ENCODE measurements at regions not wholly inside any gene's neighbourhood (a gene's known extent, or its start where the extent isn't known, plus 50 kb on each side); places are given as distances from the start of the nearest gene placed in this dataset.
A peak's percentile ranks its signal among the peaks of the same experiment; 100 is the strongest.
"Not testable (repeated sequence)": the region's sequence is repeated elsewhere in the genome, so short reads cannot be mapped to it uniquely, and the experiment has no call there.

DNA sequence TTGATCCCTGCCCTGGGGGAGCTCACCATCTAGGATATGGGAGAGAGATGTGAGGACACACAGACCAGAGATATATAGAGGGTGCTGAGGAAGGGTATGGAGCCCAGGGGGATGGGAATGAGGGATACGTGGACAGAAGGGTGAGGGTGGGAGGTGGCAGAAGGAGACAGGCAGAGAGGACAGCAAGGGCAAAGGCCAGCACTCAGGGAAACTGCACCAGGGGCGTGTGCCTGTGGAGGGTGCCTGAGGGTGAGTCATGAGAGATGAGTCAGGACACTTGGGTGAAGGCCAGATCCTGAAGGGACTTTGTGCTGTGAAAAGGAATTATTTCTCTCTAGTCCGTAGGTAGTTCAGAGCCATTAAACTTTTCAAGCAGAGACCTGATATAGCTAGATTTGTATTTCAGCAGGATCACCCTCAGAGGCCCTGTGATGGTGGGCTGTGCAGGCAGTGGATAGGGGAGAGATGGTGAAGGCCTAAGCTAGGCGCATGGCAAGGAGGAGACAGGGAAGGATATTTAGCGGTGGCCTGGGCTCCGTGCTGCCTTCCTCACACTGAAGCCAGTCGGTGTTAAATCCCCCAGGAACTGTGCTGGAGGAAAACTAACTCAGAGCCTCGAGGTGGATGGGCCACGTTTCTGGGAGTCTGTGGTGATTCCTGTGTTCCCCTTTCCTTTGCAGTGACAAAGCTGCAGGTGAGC is 3075.0 kb downstream of the RPIA start:
- H3K4me1 ChIP-seq; H3K27ac ChIP-seq (replicated peaks); H3K4me3 ChIP-seq; DNase-seq; H3K9me3 ChIP-seq (replicated peaks); intact Hi-C loops (cut with micrococcal nuclease); H3K36me3 ChIP-seq: not testable (repeated sequence)
- H3K27me3 ChIP-seq (ENCODE audit: low read depth): peaks cover 35% of the 10 kb centered on the region

DNA sequence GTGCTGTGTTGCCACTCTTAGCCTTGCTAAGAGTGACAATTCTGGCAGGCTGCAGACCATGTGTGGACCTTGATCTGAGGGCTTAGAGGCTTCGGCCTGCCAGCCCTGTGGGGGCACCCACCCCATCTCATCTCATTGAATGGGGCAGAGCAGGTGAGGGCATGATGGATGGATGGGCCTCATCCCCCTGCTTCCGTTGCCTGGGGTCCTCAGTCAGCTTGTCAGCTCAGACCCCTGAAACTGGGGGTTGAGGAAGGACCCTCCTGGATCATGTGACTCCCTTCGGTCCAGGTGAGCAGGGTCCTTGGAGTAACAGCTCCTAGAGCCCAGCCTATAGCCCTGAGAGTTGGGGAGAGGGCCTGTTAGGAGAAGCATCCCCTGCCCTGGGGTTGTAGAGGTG is 3076.8 kb downstream of the RPIA start:
- peaks cover 30% of the 10 kb centered on the region for H3K27me3 ChIP-seq (ENCODE audit: low read depth)
- H3K36me3 ChIP-seq; intact Hi-C loops (cut with micrococcal nuclease); DNase-seq; H3K4me1 ChIP-seq; H3K9me3 ChIP-seq (replicated peaks); H3K27ac ChIP-seq (replicated peaks); H3K4me3 ChIP-seq: not testable (repeated sequence)

DNA sequence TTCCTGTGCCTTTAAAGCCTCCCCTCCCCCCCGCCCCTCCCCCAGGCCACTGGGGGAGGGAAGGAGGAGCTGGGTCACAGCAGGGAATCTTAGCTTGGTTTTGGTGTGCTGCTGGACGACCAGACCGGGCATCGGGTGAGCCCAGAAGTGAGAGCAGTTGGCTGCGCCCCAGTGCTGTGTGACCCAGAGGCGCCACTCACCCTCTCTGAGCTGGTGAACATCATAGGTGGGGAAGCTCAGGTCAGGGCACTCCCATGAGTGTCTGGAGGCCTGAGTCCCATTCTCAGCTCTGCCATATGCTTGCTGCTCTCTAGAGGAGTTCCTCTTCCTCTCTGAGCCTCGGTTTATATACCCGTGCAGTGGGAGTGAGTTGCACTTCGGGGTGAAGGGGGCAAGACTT is 3077.5 kb downstream of the RPIA start:
- peaks cover 32% of the 10 kb centered on the region for H3K27me3 ChIP-seq (ENCODE audit: low read depth)
- H3K36me3 ChIP-seq; H3K27ac ChIP-seq (replicated peaks): not testable (repeated sequence)

DNA sequence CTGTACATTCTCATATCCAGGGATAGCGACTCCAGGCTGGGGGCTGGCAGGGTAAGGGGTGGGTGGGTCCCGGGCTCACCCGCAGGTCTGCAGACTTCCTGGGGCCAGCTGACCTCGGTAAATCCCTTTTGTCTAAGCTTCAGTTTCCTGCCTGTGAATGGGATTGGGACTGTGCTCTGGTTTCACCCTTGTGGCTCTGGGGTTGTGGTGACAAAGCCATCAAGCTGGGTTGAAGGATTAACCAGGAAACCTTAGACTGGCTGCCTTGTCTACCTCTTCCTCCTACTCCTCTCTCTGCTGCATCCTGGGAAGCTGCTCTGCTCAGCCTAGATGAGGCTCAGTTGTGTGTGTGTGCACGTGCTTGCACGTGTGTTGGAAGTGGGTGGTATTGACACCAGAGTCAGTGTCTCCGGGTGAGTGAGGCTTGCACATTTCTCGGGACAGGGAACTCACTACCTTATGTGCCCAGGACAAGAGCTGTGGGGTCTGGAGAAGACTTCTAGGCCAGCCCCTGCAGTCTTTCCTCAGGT is 3078.6 kb downstream of the RPIA start:
- H3K4me3 ChIP-seq; H3K4me1 ChIP-seq; H3K36me3 ChIP-seq; H3K27ac ChIP-seq (replicated peaks); intact Hi-C loops (cut with micrococcal nuclease); DNase-seq; H3K9me3 ChIP-seq (replicated peaks): not testable (repeated sequence)
- peaks cover 32% of the 10 kb centered on the region for H3K27me3 ChIP-seq (ENCODE audit: low read depth)

More for the DNA sequence above, 3077.5 kb downstream of the RPIA start:
- H3K4me3 ChIP-seq; H3K9me3 ChIP-seq (replicated peaks); DNase-seq; intact Hi-C loops (cut with micrococcal nuclease); H3K4me1 ChIP-seq: not testable (repeated sequence)

DNA sequence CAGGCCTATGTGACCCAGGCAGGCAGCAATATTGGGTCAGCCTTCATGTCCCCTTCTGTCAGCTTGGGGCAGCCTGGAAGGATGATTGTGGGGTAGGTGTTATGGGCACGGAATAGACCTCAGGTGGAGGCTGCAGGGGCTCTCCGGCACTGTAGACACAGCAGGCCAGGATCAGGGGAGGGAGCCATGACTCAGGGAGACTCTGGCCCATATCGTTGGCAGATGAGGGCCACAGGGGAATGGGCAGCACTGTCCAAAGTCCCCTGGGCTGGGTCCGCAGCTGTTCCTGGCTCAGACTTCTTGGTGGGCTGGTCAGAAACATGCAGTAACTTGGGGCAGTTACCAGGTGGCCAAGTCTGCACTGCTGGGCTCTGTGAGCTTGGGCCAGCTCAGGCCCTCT is 3080.1 kb downstream of the RPIA start:
- H3K4me3 ChIP-seq; DNase-seq; H3K36me3 ChIP-seq; H3K27ac ChIP-seq (replicated peaks); H3K4me1 ChIP-seq; intact Hi-C loops (cut with micrococcal nuclease); H3K9me3 ChIP-seq (replicated peaks): not testable (repeated sequence)
- peaks cover 18% of the 10 kb centered on the region for H3K27me3 ChIP-seq (ENCODE audit: low read depth)

DNA sequence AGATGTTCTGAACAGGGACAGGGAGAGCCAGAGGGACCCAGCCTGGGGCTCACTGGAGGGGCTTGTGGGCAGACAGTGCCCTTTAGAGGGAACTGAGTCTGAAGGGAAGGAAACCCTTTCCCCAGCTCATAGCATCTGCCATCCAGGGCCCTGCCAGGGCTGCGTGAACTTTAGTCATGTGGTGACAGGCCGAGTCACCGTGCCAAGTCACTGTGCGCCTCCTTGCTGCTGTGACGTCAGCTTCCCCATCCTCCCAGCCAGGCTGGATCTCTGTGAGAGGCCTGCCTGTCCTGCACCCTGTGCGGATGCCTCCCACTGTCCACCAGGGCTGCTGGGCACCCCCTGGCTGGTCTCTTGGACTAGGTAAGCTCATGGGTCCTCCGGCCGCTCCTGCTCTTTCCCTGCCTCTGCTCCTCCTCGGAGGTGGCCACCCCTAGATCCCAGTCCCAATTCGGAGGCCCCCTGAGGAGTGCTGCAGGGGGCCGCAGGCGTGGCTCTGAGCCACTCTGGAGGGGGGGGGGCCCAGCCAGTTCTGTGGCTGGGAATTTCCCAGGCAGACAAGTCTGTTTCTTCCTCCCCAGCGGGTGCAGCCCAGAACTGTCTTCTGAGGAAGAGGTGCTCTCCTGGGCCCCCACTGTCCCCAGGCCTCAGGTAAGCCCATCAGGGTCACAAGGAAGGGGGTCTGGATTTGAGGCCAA is 3080.9 kb downstream of the RPIA start:
- H3K27ac ChIP-seq (replicated peaks); H3K9me3 ChIP-seq (replicated peaks); H3K36me3 ChIP-seq; intact Hi-C loops (cut with micrococcal nuclease); H3K4me3 ChIP-seq; DNase-seq; H3K4me1 ChIP-seq: not testable (repeated sequence)
- peaks cover 17% of the 10 kb centered on the region for H3K27me3 ChIP-seq (ENCODE audit: low read depth)

DNA sequence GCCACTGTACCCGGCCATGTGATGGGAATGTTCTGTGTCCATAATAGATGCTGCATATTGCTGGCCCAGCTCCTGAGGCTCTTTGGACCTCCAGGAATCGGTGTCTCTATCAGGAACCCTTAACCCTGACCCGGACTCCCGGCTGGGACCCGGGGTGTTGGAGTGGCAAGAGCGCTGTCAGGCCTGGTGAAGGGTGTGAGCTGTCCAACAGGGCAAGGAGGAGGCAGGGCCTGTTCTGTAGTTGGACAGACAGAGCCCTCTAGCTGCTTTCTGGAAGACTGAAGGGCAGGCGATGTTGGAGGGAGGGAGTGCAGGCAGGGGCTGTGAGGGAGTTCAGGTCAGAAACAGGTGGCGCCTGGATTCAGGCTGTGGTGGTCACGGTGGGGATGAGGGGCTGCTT is 3082.3 kb downstream of the RPIA start:
- intact Hi-C loops (cut with micrococcal nuclease); H3K4me3 ChIP-seq; H3K27ac ChIP-seq (replicated peaks); H3K9me3 ChIP-seq (replicated peaks); H3K36me3 ChIP-seq; H3K4me1 ChIP-seq; DNase-seq: not testable (repeated sequence)
- peaks cover 21% of the 10 kb centered on the region for H3K27me3 ChIP-seq (ENCODE audit: low read depth)

DNA sequence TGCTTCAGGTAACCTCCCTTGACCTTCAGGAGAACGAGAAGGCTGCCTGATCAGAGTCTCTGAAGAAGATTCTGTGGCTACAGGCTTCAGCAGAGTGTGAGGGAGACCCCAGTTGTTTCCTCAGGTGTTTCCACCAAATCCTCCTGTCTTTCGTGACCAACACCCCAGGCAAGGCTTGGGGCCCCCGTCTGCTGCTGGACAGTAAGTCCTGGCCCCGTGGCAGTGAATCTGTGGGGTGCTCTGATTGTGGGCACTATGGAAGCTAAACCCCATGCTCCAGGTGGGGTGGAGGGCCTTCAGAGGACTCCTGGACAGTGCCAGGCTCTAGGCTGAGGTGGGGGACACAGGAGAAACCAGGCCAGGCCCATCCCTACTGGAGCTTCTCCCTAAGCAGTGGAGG is 3083.7 kb downstream of the RPIA start:
- H3K27ac ChIP-seq (replicated peaks); H3K4me1 ChIP-seq; DNase-seq; H3K9me3 ChIP-seq (replicated peaks); intact Hi-C loops (cut with micrococcal nuclease); H3K4me3 ChIP-seq; H3K36me3 ChIP-seq: not testable (repeated sequence)
- peaks cover 26% of the 10 kb centered on the region for H3K27me3 ChIP-seq (ENCODE audit: low read depth)

DNA sequence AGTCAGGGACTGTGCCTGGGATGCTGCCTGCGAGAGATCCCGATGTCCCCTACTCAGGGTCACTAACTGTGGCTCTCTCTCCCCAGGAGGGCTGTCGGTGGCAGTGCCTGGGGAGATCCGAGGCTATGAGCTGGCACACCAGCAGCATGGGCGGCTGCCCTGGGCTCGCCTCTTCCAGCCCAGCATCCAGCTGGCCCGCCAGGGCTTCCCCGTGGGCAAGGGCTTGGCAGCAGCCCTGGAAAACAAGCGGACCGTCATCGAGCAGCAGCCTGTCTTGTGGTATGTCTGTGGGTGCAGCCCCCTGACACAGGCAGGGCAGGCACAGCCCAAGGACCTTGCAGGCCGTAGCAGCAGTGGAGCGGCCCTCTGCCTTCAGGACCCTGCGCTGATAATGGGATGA is 3088.9 kb downstream of the RPIA start:
- H3K27ac ChIP-seq (replicated peaks); H3K36me3 ChIP-seq; H3K4me1 ChIP-seq; H3K4me3 ChIP-seq; H3K9me3 ChIP-seq (replicated peaks); DNase-seq; intact Hi-C loops (cut with micrococcal nuclease): not testable (repeated sequence)
- H3K27me3 ChIP-seq (ENCODE audit: low read depth): peaks cover 52% of the 10 kb centered on the region

DNA sequence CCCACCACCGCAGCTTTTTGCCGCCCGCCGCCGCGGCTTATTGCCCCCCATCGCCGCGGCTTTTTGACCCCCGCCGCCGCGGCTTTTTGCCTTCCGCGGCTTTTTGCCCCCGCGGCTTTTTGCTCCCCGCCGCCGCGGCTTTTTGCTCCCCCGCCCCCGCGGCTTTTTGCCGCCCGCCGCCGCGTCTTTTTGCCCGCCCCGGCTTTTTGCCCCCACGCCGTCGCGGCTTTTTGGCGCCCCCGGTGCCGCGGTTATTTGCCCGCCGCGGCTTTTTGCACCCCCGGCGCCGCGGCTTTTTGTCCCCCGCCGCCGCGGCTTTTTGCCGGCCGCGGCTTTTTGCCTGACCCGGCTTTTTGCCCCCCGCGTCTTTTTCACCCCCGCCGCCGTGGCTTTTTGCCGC is 3061.8 kb upstream of the TEKT4 start:
- H3K4me1 ChIP-seq; H3K36me3 ChIP-seq; H3K27me3 ChIP-seq (ENCODE audit: low read depth); H3K9me3 ChIP-seq (replicated peaks); H3K27ac ChIP-seq (replicated peaks); intact Hi-C loops (cut with micrococcal nuclease); DNase-seq: not testable (repeated sequence)
- peak overlapping the region; percentile 54 for H3K4me3 ChIP-seq

Measured in left ventricle myocardium inferior (tissue), 1 donor.